Lower leg skin (tissue), 4 donors: ENCODE measurements at regions not wholly inside any gene's neighbourhood (a gene's known extent, or its start where the extent isn't known, plus 50 kb on each side); places are given as distances from the start of the nearest gene placed in this dataset.

ENCODE experiments used
- DNase-seq, 2 donors: peaks; one replicate each; pipeline ENCODE4 v3.0.0-alpha.2; 2019; ENCODE audit warnings: low spot score in 2 of 2
- H3K4me3 ChIP-seq: fragments of 200-600 bp; sonication (generic); 2 replicates; pipeline ENCODE4 v1.5.1; 2017; ENCODE audit warnings: mild to moderate bottlenecking, low read depth; ENCODE audit not compliant: poor library complexity, severe bottlenecking
- CTCF ChIP-seq, 3 donors: fragments of 450-650 bp; IDR thresholded peaks; one replicate each; pipeline ENCODE4 v1.5.1; 2016; ENCODE audit warnings: antibody characterized with exemption in 3 of 3, mild to moderate bottlenecking in 3 of 3, moderate library complexity in 2 of 3
- POLR2A ChIP-seq, 2 donors: fragments of 450-650 bp; IDR thresholded peaks; one replicate each; pipeline ENCODE4 v1.6.1; 2016 to 2017; ENCODE audit warnings: antibody characterized with exemption in 2 of 2, mild to moderate bottlenecking in 1 of 2, moderate library complexity in 1 of 2
- WGBS, 2 donors: methylation state at CpG; one replicate each; pipeline ENCODE4 v1.1.5; 2018; 5-methylcytosine and 5-hydroxymethylcytosine counted together
- intact Hi-C: fragments of 100-400 bp; cut with DNase I; formaldehyde crosslinking; loops from one replicate; pipeline ENCODE4 v1.15.0; 2023; ENCODE audit warnings: low total_unique reads

- intact Hi-C loops, result no loop called here
Measured at GRCh38 chr2:226515344-226516055, 284.1 kb downstream of the IRS1 start.

GRCh38 chr2:226514895-226515294 lies 284.7 kb downstream of the IRS1 start:
- no peak for TF ChIP-seq POLR2A (IDR thresholded peaks at IDR 0.05)
- intact Hi-C loops, result no loop called here
- H3K4me3 ChIP-seq, result no peak overlapping the region
- no peak for DNase-seq
- WGBS, 2 donors, result 0 to 26% methylated on average over 1 of the region's 1 CpG

More at GRCh38 chr2:226515344-226516055, 284.1 kb downstream of the IRS1 start:
- 75 to 76% methylated on average over 4 of the region's 4 CpGs for WGBS, 2 donors
- TF ChIP-seq POLR2A (IDR thresholded peaks at IDR 0.05) (no peak), CTCF (IDR thresholded peaks at IDR 0.05) (no peak)
- H3K4me3 ChIP-seq, result no peak overlapping the region
- DNase-seq, result no peak

DNA sequence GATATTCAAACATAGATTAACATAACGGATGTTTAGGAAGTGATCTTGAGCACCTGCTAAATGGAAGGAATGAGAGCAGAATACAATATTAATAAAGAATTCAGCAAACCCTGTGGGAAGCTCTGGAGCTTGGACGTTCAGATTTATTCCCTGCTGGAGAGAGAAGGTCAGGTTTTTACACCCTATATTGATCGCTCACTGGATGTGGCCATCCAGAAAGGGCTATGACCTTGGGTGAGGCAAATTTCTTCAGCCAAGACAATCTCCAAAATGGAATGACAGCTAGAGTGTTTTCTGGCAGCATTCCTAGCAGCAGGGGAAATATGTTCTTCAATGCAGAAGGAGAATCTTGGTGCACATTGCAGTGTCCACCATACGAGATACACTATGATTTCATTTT lies 288.3 kb downstream of the IRS1 start:
- TF ChIP-seq POLR2A (IDR thresholded peaks at IDR 0.05) (no peak), CTCF (IDR thresholded peaks at IDR 0.05) (no peak)

DNA sequence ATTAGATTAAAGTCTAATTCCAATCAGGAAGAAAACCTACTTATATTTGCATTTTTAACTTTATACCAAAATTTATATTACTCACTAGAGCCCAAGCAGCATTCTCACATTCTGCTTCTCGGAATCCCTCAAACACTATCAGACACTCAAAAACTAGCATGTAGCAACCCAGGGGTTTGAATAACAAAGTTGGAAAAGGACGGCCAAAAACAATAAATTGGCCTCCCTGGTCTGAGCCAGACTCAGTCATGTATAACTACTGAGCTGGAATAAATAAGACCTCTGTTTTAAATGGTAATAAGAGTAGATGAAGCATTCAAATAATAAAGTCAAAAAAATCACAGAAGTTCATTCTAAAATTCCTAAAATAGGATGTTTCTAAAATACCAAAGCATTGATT lies 290.9 kb downstream of the IRS1 start:
- intact Hi-C loops, result no loop called here
- TF ChIP-seq POLR2A (IDR thresholded peaks at IDR 0.05) (no peak), CTCF (IDR thresholded peaks at IDR 0.05) (no peak)
- no peak for DNase-seq
- 69 to 76% methylated on average over 2 of the region's 2 CpGs for WGBS, 2 donors
- H3K4me3 ChIP-seq, result no peak overlapping the region

More for the DNA sequence above, 288.3 kb downstream of the IRS1 start:
- no peak overlapping the region for H3K4me3 ChIP-seq
- 82% methylated on average over 4 of the region's 4 CpGs for WGBS, 2 donors
- DNase-seq, result no peak
- intact Hi-C loops, result no loop called here

GRCh38 chr2:226508005-226508404 lies 291.6 kb downstream of the IRS1 start:
- TF ChIP-seq POLR2A (IDR thresholded peaks at IDR 0.05), result no peak
- TF ChIP-seq CTCF (IDR thresholded peaks at IDR 0.05), result no peak
- H3K4me3 ChIP-seq, result no peak overlapping the region
- DNase-seq, result no peak
- intact Hi-C loops, result no loop called here
- 93 to 95% methylated on average over 3 of the region's 3 CpGs for WGBS, 2 donors

- no peak for TF ChIP-seq POLR2A (IDR thresholded peaks at IDR 0.05)
- no peak for TF ChIP-seq CTCF (IDR thresholded peaks at IDR 0.05)
- WGBS, 2 donors, result 82 to 92% methylated on average over 4 of the region's 4 CpGs
- intact Hi-C loops, result no loop called here
- DNase-seq, result no peak
- H3K4me3 ChIP-seq, result no peak overlapping the region
Measured at GRCh38 chr2:226497146-226497909, 302.3 kb downstream of the IRS1 start.
